Cardiac fibroblast (primary cell): ENCODE measurements at regions not wholly inside any gene's neighbourhood (a gene's known extent, or its start where the extent isn't known, plus 50 kb on each side); places are given as distances from the start of the nearest gene placed in this dataset.

ENCODE experiments used
- DNase-seq, 2 donors: peaks; one replicate each; pipeline versions ENCODE4 v3.0.0 to v3.0.0-alpha.2; 2010; ENCODE audit warnings: low read depth in 2 of 2
- H3K4me3 ChIP-seq, 2 donors: replicated peaks in 1 of 2; 1 replicate in 1 of 2; 2 replicates in 1 of 2; pipeline ENCODE4 v1.5.1; 2011; ENCODE audit warnings: low read depth in 2 of 2, low read length in 2 of 2, mild to moderate bottlenecking in 2 of 2, moderate library complexity in 1 of 2
- TF ChIP-seq, protein P1 (sequence below): IDR thresholded peaks from one replicate; pipeline ENCODE4 v1.5.1; 2011; ENCODE audit warnings: low read depth, mild to moderate bottlenecking, low read length, inconsistent platforms

- TF ChIP-seq, protein P1, sequence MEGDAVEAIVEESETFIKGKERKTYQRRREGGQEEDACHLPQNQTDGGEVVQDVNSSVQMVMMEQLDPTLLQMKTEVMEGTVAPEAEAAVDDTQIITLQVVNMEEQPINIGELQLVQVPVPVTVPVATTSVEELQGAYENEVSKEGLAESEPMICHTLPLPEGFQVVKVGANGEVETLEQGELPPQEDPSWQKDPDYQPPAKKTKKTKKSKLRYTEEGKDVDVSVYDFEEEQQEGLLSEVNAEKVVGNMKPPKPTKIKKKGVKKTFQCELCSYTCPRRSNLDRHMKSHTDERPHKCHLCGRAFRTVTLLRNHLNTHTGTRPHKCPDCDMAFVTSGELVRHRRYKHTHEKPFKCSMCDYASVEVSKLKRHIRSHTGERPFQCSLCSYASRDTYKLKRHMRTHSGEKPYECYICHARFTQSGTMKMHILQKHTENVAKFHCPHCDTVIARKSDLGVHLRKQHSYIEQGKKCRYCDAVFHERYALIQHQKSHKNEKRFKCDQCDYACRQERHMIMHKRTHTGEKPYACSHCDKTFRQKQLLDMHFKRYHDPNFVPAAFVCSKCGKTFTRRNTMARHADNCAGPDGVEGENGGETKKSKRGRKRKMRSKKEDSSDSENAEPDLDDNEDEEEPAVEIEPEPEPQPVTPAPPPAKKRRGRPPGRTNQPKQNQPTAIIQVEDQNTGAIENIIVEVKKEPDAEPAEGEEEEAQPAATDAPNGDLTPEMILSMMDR, result no peak
- H3K4me3 ChIP-seq, result no peak overlapping the region
- no peak for DNase-seq
These were observed 351.9 kb downstream of the RPS24 start for GRCh38 chr10:78385599-78385998.

GRCh38 chr10:78386509-78386908 lies 352.8 kb downstream of the RPS24 start:
- no peak overlapping the region for H3K4me3 ChIP-seq
- TF ChIP-seq, protein P1, result no peak

GRCh38 chr10:78388331-78389050 lies 354.8 kb downstream of the RPS24 start:
- no peak overlapping the region for H3K4me3 ChIP-seq
- no peak for DNase-seq
- TF ChIP-seq, protein P1, result no peak

More at GRCh38 chr10:78386509-78386908, 352.8 kb downstream of the RPS24 start:
- DNase-seq, result no peak

DNA sequence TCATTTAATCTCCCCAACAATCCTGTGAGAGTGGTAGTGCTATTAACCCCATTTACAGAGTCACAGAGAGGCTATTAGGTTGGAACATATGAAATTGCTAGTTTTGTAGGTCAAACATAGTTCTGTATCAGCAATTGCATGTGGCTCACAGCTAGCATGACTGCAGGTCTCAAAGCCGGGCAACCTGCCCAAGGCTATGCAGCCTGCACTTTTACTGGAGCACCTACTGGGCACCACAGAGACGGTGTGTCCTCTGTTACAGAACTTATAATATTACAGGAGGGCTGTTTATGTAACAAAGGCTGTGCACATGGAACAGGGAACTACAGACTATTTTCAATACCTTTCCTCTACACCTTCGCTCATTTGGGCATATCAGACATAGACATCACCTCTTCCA lies 355.8 kb downstream of the RPS24 start:
- TF ChIP-seq, protein P1, result no peak
- H3K4me3 ChIP-seq, result no peak overlapping the region
- no peak for DNase-seq

- TF ChIP-seq, protein P1, result no peak
- DNase-seq, result no peak
- H3K4me3 ChIP-seq, result no peak overlapping the region
These were observed 356.4 kb downstream of the RPS24 start for GRCh38 chr10:78390051-78390450.

DNA sequence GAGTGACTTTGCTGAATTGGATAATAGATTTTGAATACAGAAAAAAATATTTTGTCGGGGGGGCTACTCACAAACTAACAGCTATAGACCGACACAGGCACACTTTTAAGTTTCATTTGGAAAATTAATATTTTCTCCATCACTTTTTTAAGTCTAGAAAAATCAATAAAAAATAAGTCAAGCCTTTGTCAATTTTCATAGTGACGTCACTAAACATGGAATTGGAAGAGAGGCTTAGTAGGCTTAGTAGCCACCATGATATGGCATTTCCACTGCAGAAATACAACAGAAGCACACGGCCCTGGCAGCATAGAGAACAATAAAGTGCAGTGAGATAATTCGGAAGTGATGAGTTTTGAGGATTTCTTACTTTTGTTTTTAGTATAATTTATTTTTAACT lies 357.2 kb downstream of the RPS24 start:
- H3K4me3 ChIP-seq, result no peak overlapping the region
- DNase-seq, result no peak
- TF ChIP-seq, protein P1, result no peak

DNA sequence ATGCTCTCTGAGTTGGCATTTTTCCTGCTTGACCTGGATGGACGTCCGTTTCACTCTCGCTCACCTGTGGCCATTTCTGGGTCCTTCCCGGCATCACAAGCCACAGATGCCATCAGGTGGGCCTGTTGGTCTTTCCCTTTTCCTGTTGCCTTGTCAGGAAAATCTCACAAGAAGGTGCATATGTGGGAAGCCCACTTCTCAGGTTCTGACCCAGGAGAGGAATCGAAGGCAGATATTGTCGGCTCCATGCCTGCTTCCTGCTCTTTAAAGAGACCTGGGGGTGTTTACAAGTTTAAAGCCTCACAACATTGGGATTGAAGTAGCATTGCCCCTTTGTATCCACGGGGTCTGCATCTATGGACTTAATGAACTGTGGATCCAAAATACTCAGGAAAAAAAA lies 357.9 kb downstream of the RPS24 start:
- TF ChIP-seq, protein P1, result no peak
- DNase-seq, result no peak
- H3K4me3 ChIP-seq, result no peak overlapping the region
